K562 (cell line): ENCODE measurements at regions not wholly inside any gene's neighbourhood (a gene's known extent, or its start where the extent isn't known, plus 50 kb on each side); places are given as distances from the start of the nearest gene placed in this dataset.

Experiments used
- ATAC-seq: fragments of 200-7000 bp; cut with Tn5 transposase; 3 replicates; pipeline ENCODE4 v1.9.1; 2020; ENCODE audit warnings: moderate library complexity
- BruUV-seq: library from RNA; stranded (reverse); fragments of 400-500 nt; replicated peaks from 2 replicates; lab custom pipeline; 2021; lab: Mats Ljungman, UMichigan
- CTCF ChIA-PET: fragments of 300-600 bp; formaldehyde crosslinking; extraction: SDS; loops from one replicate; lab custom pipeline; 2021; ENCODE audit warnings: low intra/inter-chr PET ratio; lab: Yijun Ruan, JAX
- POLR2A ChIA-PET: fragments of 300-600, 350-650 bp; sonication (Branson Sonifier 250); formaldehyde crosslinking; extraction: SDS; loops from one replicate; lab custom pipeline; 2021; ENCODE audit warnings: antibody characterized with exemption, inconsistent platforms; lab: Yijun Ruan, JAX
- DNase-seq, 4 experiments: peaks; one replicate each; pipeline versions ENCODE4 v3.0.0 to v3.0.0-alpha.2; 2011 to 2018; ENCODE audit warnings: low spot score in 3 of 4, mixed read lengths in 3 of 4; ENCODE audit errors: extremely low read depth in 1 of 4
- FAIRE-seq: peaks from 2 replicates; lab custom pipeline; 2011; peaks lifted over from hg19 to GRCh38; lab: Jason Lieb, UNC
- H2AFZ ChIP-seq: 2 replicates; pipeline ENCODE4 v1.6.0; 2011; ENCODE audit warnings: low read depth, low read length, control low read depth, inconsistent platforms
- H3K27ac ChIP-seq: fragments of 200-600 bp; 3 replicates; pipeline ENCODE4 v1.8.0; 2011; ENCODE audit warnings: low read depth, mild to moderate bottlenecking, control low read depth, inconsistent platforms, low read length, moderate library complexity, mixed read lengths; ENCODE audit errors: extremely low read depth
- H3K27me3 ChIP-seq, 2 experiments: fragments of 300-600 bp in 1 of 2; 2 replicates in 1 of 2; 3 replicates in 1 of 2; pipeline versions ENCODE4 v1.6.0 to v1.8.0; 2011; ENCODE audit warnings: inconsistent platforms in 2 of 2, low read length in 2 of 2, mild to moderate bottlenecking in 1 of 2, mixed read lengths in 1 of 2, moderate library complexity in 1 of 2; ENCODE audit not compliant: control insufficient read depth in 2 of 2, insufficient read depth in 2 of 2
- H3K36me3 ChIP-seq: fragments of 300-600 bp; 3 replicates; pipeline ENCODE4 v1.8.0; 2011; ENCODE audit warnings: mild to moderate bottlenecking, low read length, inconsistent platforms; ENCODE audit not compliant: control insufficient read depth, insufficient read depth
- H3K4me1 ChIP-seq, 2 experiments: fragments of 200-600 bp in 1 of 2; replicated peaks in 1 of 2; 2 replicates in 1 of 2; 3 replicates in 1 of 2; pipeline versions ENCODE4 v1.5.1 to v1.8.0; 2011; ENCODE audit warnings: inconsistent platforms in 2 of 2, low read length in 2 of 2, mild to moderate bottlenecking in 1 of 2, mixed read lengths in 1 of 2, moderate library complexity in 1 of 2; ENCODE audit not compliant: control insufficient read depth in 2 of 2, insufficient read depth in 2 of 2
- H3K4me2 ChIP-seq: 2 replicates; pipeline ENCODE4 v1.6.1; 2011; ENCODE audit warnings: low read length, control low read depth, inconsistent platforms, mixed read lengths; ENCODE audit not compliant: insufficient read depth
- H3K4me3 ChIP-seq: fragments of 200-600 bp; sonication (generic), shearing (Covaris generic); 2 replicates; pipeline ENCODE4 v1.5.1; 2016; ENCODE audit warnings: control low read depth, inconsistent platforms
- H3K79me2 ChIP-seq: fragments of 200-600 bp; 3 replicates; pipeline ENCODE4 v1.8.0; 2011; ENCODE audit warnings: low read length, inconsistent platforms; ENCODE audit not compliant: control insufficient read depth, insufficient read depth
- H3K9ac ChIP-seq, 2 experiments: 2 replicates each; pipeline versions ENCODE4 v1.6.0 to v1.6.1; 2011; ENCODE audit warnings: low read depth in 2 of 2, low read length in 2 of 2, control low read depth in 1 of 2, inconsistent platforms in 1 of 2, mild to moderate bottlenecking in 1 of 2, mixed read lengths in 1 of 2; ENCODE audit not compliant: insufficient read depth in 1 of 2
- H3K9me1 ChIP-seq: one replicate; pipeline ENCODE4 v1.6.0; 2011; ENCODE audit warnings: inconsistent platforms, mild to moderate bottlenecking, low read length, moderate library complexity; ENCODE audit not compliant: control insufficient read depth, insufficient read depth
- H3K9me3 ChIP-seq: replicated peaks from 2 replicates; pipeline ENCODE4 v1.5.1; 2011; ENCODE audit warnings: low read depth, low read length, inconsistent platforms; ENCODE audit not compliant: control insufficient read depth, insufficient read depth
- H4K20me1 ChIP-seq: replicated peaks from 2 replicates; pipeline ENCODE4 v1.6.1; 2011; ENCODE audit warnings: low read length, inconsistent platforms, mixed read lengths; ENCODE audit not compliant: control insufficient read depth, insufficient read depth
- BCL6 ChIP-seq: fragments of 250-450 bp; sonication (Bioruptor Pico); IDR thresholded peaks from 2 replicates; pipeline ENCODE4 v1.4.0; 2020
- CEBPB ChIP-seq: fragments of 450-650 bp; IDR thresholded peaks from 2 replicates; pipeline ENCODE4 v1.6.1; 2016; ENCODE audit warnings: missing genetic modification characterization, missing compliant biosample characterization
- CREM ChIP-seq: IDR thresholded peaks from 2 replicates; pipeline ENCODE4 v1.6.1; 2014; ENCODE audit warnings: antibody characterized with exemption, low read depth
- DMBX1 ChIP-seq: fragments of 250-450 bp; sonication (Bioruptor Pico); IDR thresholded peaks from 2 replicates; pipeline ENCODE4 v1.8.0; 2022; ENCODE audit warnings: inconsistent platforms, mild to moderate bottlenecking, moderate library complexity, borderline replicate concordance
- ERF ChIP-seq: fragments of 450-650 bp; formaldehyde crosslinking; IDR thresholded peaks from 2 replicates; pipeline ENCODE4 v1.4.0; 2020; ENCODE audit warnings: mild to moderate bottlenecking, mixed read lengths
- HMG20B ChIP-seq: fragments of 250-450 bp; sonication (Bioruptor Pico); IDR thresholded peaks from 2 replicates; pipeline ENCODE4 v1.5.0; 2021; ENCODE audit warnings: mild to moderate bottlenecking
- MTA1 ChIP-seq: fragments of 450-650 bp; IDR thresholded peaks from 2 replicates; pipeline ENCODE4 v1.6.1; 2017; ENCODE audit warnings: borderline replicate concordance
- NFYB ChIP-seq: IDR thresholded peaks from 2 replicates; pipeline ENCODE4 v1.6.1; 2011; ENCODE audit warnings: mild to moderate bottlenecking, moderate library complexity; ENCODE audit not compliant: insufficient read length; ENCODE audit errors: extremely low read depth
- PURB ChIP-seq: sonication (generic); formaldehyde crosslinking; IDR thresholded peaks from 2 replicates; pipeline ENCODE4 v1.9.0; 2021; ENCODE audit warnings: low read depth, mild to moderate bottlenecking, missing genetic modification reagents
- SMAD4 ChIP-seq: fragments of 250-450 bp; sonication (Bioruptor Pico); conservative IDR thresholded peaks from 2 replicates; pipeline ENCODE4 v1.8.0; 2021; ENCODE audit warnings: inconsistent platforms, mild to moderate bottlenecking, moderate library complexity
- SUPT5H ChIP-seq: fragments of 450-650 bp; IDR thresholded peaks from 2 replicates; pipeline ENCODE4 v1.6.1; 2016
- TOE1 ChIP-seq, 2 experiments: fragments of 450-650 bp in 1 of 2; sonication (generic) in 1 of 2; formaldehyde crosslinking in 1 of 2; IDR thresholded peaks; 2 replicates each; pipeline versions ENCODE4 v1.7.1 to v1.8.0; 2016 to 2022; ENCODE audit warnings: borderline replicate concordance in 2 of 2, mild to moderate bottlenecking in 2 of 2, antibody characterized with exemption in 1 of 2, inconsistent platforms in 1 of 2, low read depth in 1 of 2, missing genetic modification reagents in 1 of 2, moderate library complexity in 1 of 2
- USF2 ChIP-seq: sonication (generic); formaldehyde crosslinking; IDR thresholded peaks from 2 replicates; pipeline ENCODE4 v1.5.0; 2020; ENCODE audit warnings: missing genetic modification reagents
- XRCC5 ChIP-seq: fragments of 200-400 bp; formaldehyde crosslinking; IDR thresholded peaks from 2 replicates; pipeline ENCODE4 v1.6.1; 2017; ENCODE audit warnings: low read depth, mild to moderate bottlenecking, low read length
- ZNF124 ChIP-seq: sonication (generic); formaldehyde crosslinking; IDR thresholded peaks from 2 replicates; pipeline ENCODE4 v1.8.1; 2022; ENCODE audit warnings: missing genetic modification reagents
- ZNF133 ChIP-seq: fragments of 250-450 bp; sonication (Bioruptor Pico); IDR thresholded peaks from 2 replicates; pipeline ENCODE4 v1.4.0; 2020; ENCODE audit warnings: mild to moderate bottlenecking
- ZNF449 ChIP-seq: fragments of 250-450 bp; sonication (Bioruptor Pico); IDR thresholded peaks from 2 replicates; pipeline ENCODE4 v1.8.0; 2022; ENCODE audit warnings: moderate library complexity, mild to moderate bottlenecking, inconsistent platforms
- WGBS: fragments of 100-300 bp; shearing (Covaris generic); methylation state at CpG from one replicate; pipeline ENCODE4 v1.1.6; 2016; ENCODE audit warnings: low coverage, mixed read lengths; ENCODE audit not compliant: insufficient coverage; ENCODE audit errors: missing lambda C conversion rate; 5-methylcytosine and 5-hydroxymethylcytosine counted together
- in situ Hi-C: fragments of 300-500 bp; cut with MboI; formaldehyde crosslinking; loops from 4 replicates; pipeline ENCODE4 v1.15.0; 2018; ENCODE audit warnings: inconsistent platforms, mixed read lengths
- intact Hi-C: fragments of 100-400 bp; cut with micrococcal nuclease; formaldehyde crosslinking; loops from 2 replicates; pipeline ENCODE4 v1.14.2; 2022

- Histone ChIP-seq H4K20me1 (no peaks in the 10 kb centered on the region), H3K27me3 (no peaks in the 10 kb centered on the region; a peak in 1 of 5 replicates), H3K27ac (no peak overlapping the region), H2AFZ (no peak overlapping the region), H3K9ac (no peak overlapping the region), H3K9me1 (no peaks in the 10 kb centered on the region), H3K36me3 (no peaks in the 10 kb centered on the region), H3K4me1 (no peaks in the 10 kb centered on the region), H3K79me2 (no peaks in the 10 kb centered on the region), H3K4me3 (no peak overlapping the region), H3K4me2 (no peak overlapping the region), H3K9me3 (no peaks in the 10 kb centered on the region)
- no TSS peak for BruUV-seq
- ChIA-PET POLR2A (interaction anchor here (0.7 kb wide), 1 partner anchor 176 kb away, joined by 3 read pairs; no protein-coding TSS in a partner anchor), CTCF (no interaction called here)
- in situ Hi-C loops (loop anchor here (25.0 kb wide), 1 partner anchor 1731 kb away; no protein-coding TSS in a partner anchor), intact Hi-C loops (no loop called here)
- ATAC-seq (no peak), FAIRE-seq (no peak), DNase-seq (no peak)
- no peak for TF ChIP-seq CEBPB (tag)
- no peak for TF ChIP-seq SUPT5H
- TF ChIP-seq PURB (CRISPR knock-in tag) = no peak
- TF ChIP-seq TOE1 (IDR thresholded peaks at IDR 0.05; ENCODE audit: borderline replicate concordance) = no peak
- TF ChIP-seq TOE1 (CRISPR knock-in tag; IDR thresholded peaks at IDR 0.05; ENCODE audit: borderline replicate concordance, low read depth) = no peak
- no peak for TF ChIP-seq BCL6
- no peak for TF ChIP-seq CREM
- 7% methylated on average over 2 of the region's 2 CpGs for WGBS
These were observed 107.9 kb upstream of the ELOVL6 start for GRCh38 chr4:110306303-110306702.

- Histone ChIP-seq H3K9me1 (no peaks in the 10 kb centered on the region), H3K79me2 (no peaks in the 10 kb centered on the region), H3K9ac (no peak overlapping the region), H3K4me2 (no peak overlapping the region), H3K27ac (no peak overlapping the region), H3K4me3 (no peak overlapping the region), H3K27me3 (no peaks in the 10 kb centered on the region; a peak in 1 of 5 replicates), H4K20me1 (no peaks in the 10 kb centered on the region), H2AFZ (no peak overlapping the region), H3K4me1 (no peaks in the 10 kb centered on the region), H3K36me3 (no peaks in the 10 kb centered on the region), H3K9me3 (no peaks in the 10 kb centered on the region)
- ChIA-PET POLR2A (no interaction called here), CTCF (no interaction called here)
- no TSS peak for BruUV-seq
- WGBS = 4% methylated on average over 4 of the region's 4 CpGs
- intact Hi-C loops (no loop called here), in situ Hi-C loops (loop anchor here (25.0 kb wide), 1 partner anchor 1732 kb away; no protein-coding TSS in a partner anchor)
- no peak for FAIRE-seq
- no peak for ATAC-seq
- DNase-seq = no peak
- TF ChIP-seq MTA1 = no peak
- no peak for TF ChIP-seq ERF
- no peak for TF ChIP-seq USF2 (CRISPR knock-in tag)
- TF ChIP-seq ZNF133 (CRISPR knock-in tag) = no peak
- no peak for TF ChIP-seq DMBX1 (CRISPR knock-in tag)
- TF ChIP-seq ZNF449 = no peak
- TF ChIP-seq HMG20B (CRISPR knock-in tag) = no peak
- no peak for TF ChIP-seq NFYB
- no peak for TF ChIP-seq SMAD4 (CRISPR knock-in tag)
- no peak for TF ChIP-seq XRCC5
- TF ChIP-seq ZNF124 (CRISPR knock-in tag) = no peak
These were observed 107.0 kb upstream of the ELOVL6 start for GRCh38 chr4:110305455-110305854.
